Peyer's patch (tissue), 4 donors: ENCODE measurements at regions not wholly inside any gene's neighbourhood (a gene's known extent, or its start where the extent isn't known, plus 50 kb on each side); places are given as distances from the start of the nearest gene placed in this dataset.

ENCODE experiments used
- DNase-seq, 3 donors: peaks; one replicate each; pipeline ENCODE4 v3.0.0-alpha.2; 2017 to 2019
- H3K27ac ChIP-seq, 4 donors: fragments of 200-600 bp; sonication (generic); one replicate each; pipeline ENCODE4 v1.5.1; 2016 to 2019
- H3K27me3 ChIP-seq, 2 donors: fragments of 200-600 bp; sonication (generic); one replicate each; pipeline ENCODE4 v1.5.1; 2019
- H3K36me3 ChIP-seq, 3 donors: fragments of 200-600 bp; sonication (generic); one replicate each; pipeline ENCODE4 v1.5.1; 2016 to 2019
- H3K4me1 ChIP-seq, 4 donors: fragments of 200-600 bp; sonication (generic); one replicate each; pipeline ENCODE4 v1.5.1; 2016 to 2019
- H3K4me3 ChIP-seq, 4 donors: fragments of 200-600 bp; sonication (generic); 1 replicate in 3 of 4; 2 replicates in 1 of 4; pipeline ENCODE4 v1.5.1; 2016 to 2019; ENCODE audit warnings: mild to moderate bottlenecking in 1 of 4
- H3K9me3 ChIP-seq, 4 donors: fragments of 200-600 bp; sonication (generic); one replicate each; pipeline ENCODE4 v1.5.1; 2016 to 2019; ENCODE audit warnings: mild to moderate bottlenecking in 1 of 4
- POLR2A ChIP-seq, 2 donors: fragments of 450-650 bp; IDR thresholded peaks; one replicate each; pipeline ENCODE4 v1.5.1; 2017; ENCODE audit warnings: antibody characterized with exemption in 2 of 2, mild to moderate bottlenecking in 2 of 2, moderate library complexity in 2 of 2
- TF ChIP-seq, protein P1 (sequence below), 6 experiments: fragments of 450-650 bp in 4 of 6; fragments of 200-600 bp in 2 of 6; sonication (generic) in 1 of 6; IDR thresholded peaks; one replicate each; pipeline ENCODE4 v1.5.1; 2017 to 2019; ENCODE audit warnings: antibody characterized with exemption in 6 of 6, mild to moderate bottlenecking in 3 of 6, moderate library complexity in 1 of 6

GRCh38 chr1:55490547-55490946 lies 275.4 kb upstream of the USP24 start:
- no peaks in the 10 kb centered on the region for H3K36me3 ChIP-seq
- H3K4me3 ChIP-seq: no peak overlapping the region
- H3K27me3 ChIP-seq: no peaks in the 10 kb centered on the region
- H3K27ac ChIP-seq: no peak overlapping the region
- H3K4me1 ChIP-seq: no peaks in the 10 kb centered on the region
- no peak for DNase-seq
- TF ChIP-seq POLR2A (IDR thresholded peaks at IDR 0.05): no peak
- TF ChIP-seq, protein P1, sequence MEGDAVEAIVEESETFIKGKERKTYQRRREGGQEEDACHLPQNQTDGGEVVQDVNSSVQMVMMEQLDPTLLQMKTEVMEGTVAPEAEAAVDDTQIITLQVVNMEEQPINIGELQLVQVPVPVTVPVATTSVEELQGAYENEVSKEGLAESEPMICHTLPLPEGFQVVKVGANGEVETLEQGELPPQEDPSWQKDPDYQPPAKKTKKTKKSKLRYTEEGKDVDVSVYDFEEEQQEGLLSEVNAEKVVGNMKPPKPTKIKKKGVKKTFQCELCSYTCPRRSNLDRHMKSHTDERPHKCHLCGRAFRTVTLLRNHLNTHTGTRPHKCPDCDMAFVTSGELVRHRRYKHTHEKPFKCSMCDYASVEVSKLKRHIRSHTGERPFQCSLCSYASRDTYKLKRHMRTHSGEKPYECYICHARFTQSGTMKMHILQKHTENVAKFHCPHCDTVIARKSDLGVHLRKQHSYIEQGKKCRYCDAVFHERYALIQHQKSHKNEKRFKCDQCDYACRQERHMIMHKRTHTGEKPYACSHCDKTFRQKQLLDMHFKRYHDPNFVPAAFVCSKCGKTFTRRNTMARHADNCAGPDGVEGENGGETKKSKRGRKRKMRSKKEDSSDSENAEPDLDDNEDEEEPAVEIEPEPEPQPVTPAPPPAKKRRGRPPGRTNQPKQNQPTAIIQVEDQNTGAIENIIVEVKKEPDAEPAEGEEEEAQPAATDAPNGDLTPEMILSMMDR (IDR thresholded peaks at IDR 0.05): no peak
- no peaks in the 10 kb centered on the region for H3K9me3 ChIP-seq

DNA sequence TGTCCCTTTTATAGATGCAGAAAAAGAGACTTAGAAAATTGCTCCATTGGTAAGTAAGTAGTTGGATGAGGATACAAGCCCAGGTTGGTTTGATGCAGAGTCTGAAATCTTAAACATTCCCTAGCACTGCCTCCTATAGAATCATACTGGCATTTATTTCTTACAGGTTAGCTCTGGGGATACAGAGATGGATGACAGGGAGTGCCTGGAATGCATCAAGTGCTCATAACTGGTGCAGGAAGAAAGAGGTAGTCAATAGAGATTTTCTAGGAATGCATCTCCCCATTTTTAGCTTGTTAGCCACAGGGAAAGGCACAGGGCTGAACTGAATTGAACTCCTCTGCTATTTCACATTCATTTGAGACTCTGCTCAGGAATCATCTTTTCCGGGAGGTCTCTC lies 269.0 kb upstream of the USP24 start:
- no peak for DNase-seq
- no peaks in the 10 kb centered on the region for H3K36me3 ChIP-seq
- no peaks in the 10 kb centered on the region for H3K27me3 ChIP-seq
- H3K27ac ChIP-seq: no peak overlapping the region
- TF ChIP-seq, protein P1 (IDR thresholded peaks at IDR 0.05): no peak
- no peak for TF ChIP-seq POLR2A (IDR thresholded peaks at IDR 0.05)
- no peaks in the 10 kb centered on the region for H3K4me1 ChIP-seq
- no peaks in the 10 kb centered on the region for H3K9me3 ChIP-seq
- no peak overlapping the region for H3K4me3 ChIP-seq

GRCh38 chr1:55483523-55483922 lies 268.4 kb upstream of the USP24 start:
- no peak overlapping the region for H3K27ac ChIP-seq
- no peaks in the 10 kb centered on the region for H3K4me1 ChIP-seq
- TF ChIP-seq POLR2A (IDR thresholded peaks at IDR 0.05): no peak
- TF ChIP-seq, protein P1 (IDR thresholded peaks at IDR 0.05): no peak
- H3K36me3 ChIP-seq: no peaks in the 10 kb centered on the region
- H3K9me3 ChIP-seq: no peaks in the 10 kb centered on the region
- no peaks in the 10 kb centered on the region for H3K27me3 ChIP-seq
- no peak overlapping the region for H3K4me3 ChIP-seq
- DNase-seq: no peak

GRCh38 chr1:55481634-55482033 lies 266.5 kb upstream of the USP24 start:
- TF ChIP-seq, protein P1 (IDR thresholded peaks at IDR 0.05): no peak
- no peaks in the 10 kb centered on the region for H3K36me3 ChIP-seq
- H3K4me1 ChIP-seq: no peaks in the 10 kb centered on the region
- DNase-seq: no peak
- H3K4me3 ChIP-seq: no peak overlapping the region
- H3K9me3 ChIP-seq: no peaks in the 10 kb centered on the region
- H3K27ac ChIP-seq: no peak overlapping the region
- H3K27me3 ChIP-seq: no peaks in the 10 kb centered on the region

DNA sequence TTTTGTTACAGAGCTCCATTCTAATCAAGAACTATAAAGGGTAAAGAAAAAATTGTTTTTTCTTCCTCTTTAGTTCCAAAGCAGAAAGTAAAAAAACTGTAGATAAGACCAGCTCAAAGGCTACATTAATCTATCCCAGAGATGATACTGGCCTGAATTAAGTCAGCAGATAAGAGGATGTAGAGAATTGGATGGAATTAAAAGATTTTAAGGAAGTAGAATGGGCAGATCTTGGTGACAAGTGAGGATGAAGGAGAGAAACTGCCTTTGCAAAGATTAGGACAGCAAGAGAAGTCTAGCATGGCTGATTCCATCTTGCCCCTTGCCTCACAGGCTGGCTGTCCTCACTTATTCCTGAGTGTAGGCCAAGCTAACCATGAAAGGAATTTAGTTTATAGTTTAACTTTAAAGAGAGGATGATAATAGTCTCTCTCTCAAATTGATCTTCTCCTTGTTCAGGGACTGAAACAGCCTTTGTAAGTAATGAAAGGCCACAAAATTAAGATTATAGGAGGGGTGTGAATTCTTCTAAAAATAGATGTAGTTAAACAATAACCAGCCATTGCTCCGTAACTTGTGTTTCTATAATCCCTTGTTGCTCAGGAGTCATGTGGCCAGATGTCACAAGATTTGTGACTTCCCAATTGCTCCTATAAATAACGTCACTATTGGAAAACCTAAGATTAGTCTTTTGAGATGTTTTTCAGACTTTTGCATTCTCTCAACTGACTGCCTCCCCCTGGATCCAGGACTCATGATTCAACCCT lies 265.0 kb upstream of the USP24 start:
- no peak for DNase-seq
- Histone ChIP-seq H3K4me3 (no peak overlapping the region), H3K36me3 (no peaks in the 10 kb centered on the region), H3K27ac (no peak overlapping the region), H3K27me3 (no peaks in the 10 kb centered on the region), H3K4me1 (no peaks in the 10 kb centered on the region), H3K9me3 (no peaks in the 10 kb centered on the region)
- TF ChIP-seq POLR2A (IDR thresholded peaks at IDR 0.05): no peak
- TF ChIP-seq, protein P1 (IDR thresholded peaks at IDR 0.05): no peak

DNA sequence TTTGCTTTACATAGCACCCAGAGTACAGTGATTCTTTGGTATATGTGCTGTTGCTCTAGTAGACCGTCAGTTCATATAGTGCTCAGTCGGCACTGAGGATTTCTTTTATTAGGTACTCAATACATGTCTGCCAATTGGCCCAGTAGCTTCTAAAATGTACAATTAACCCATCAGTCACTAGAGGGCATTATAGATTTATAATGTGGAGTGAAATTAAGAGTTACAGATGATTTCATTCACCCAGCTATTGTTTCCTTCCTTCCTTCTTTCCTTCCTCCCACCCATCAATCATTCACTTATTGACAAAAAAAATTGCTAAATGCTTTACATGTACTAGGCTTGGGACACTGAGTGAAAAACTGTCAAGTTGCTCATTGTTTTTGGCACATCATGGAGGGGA lies 263.6 kb upstream of the USP24 start:
- no peak for DNase-seq
- H3K27me3 ChIP-seq: no peaks in the 10 kb centered on the region
- no peak overlapping the region for H3K4me3 ChIP-seq
- no peaks in the 10 kb centered on the region for H3K36me3 ChIP-seq
- TF ChIP-seq, protein P1 (IDR thresholded peaks at IDR 0.05): peak in 3 of 6 experiments; percentile 30 to 54 (median 42)
- no peak for TF ChIP-seq POLR2A (IDR thresholded peaks at IDR 0.05)
- H3K27ac ChIP-seq: no peak overlapping the region
- H3K9me3 ChIP-seq: no peaks in the 10 kb centered on the region
- H3K4me1 ChIP-seq: no peaks in the 10 kb centered on the region
